Neural progenitor cell (in vitro differentiated cells): ENCODE measurements at regions not wholly inside any gene's neighbourhood (a gene's known extent, or its start where the extent isn't known, plus 50 kb on each side); places are given as distances from the start of the nearest gene placed in this dataset.

Source experiments
- DNase-seq: peaks from one replicate; pipeline ENCODE4 v3.0.0-alpha.2; 2016; ENCODE audit warnings: low spot score
- H2AFZ ChIP-seq: fragments of 200-600 bp; sonication (generic); replicated peaks from 2 replicates; pipeline ENCODE4 v1.6.1; 2016; ENCODE audit warnings: antibody characterized with exemption
- H3F3A ChIP-seq: fragments of 200-600 bp; sonication (generic); 2 replicates; pipeline ENCODE4 v1.6.1; 2016; ENCODE audit warnings: antibody characterized with exemption, low read depth
- H3K27ac ChIP-seq: fragments of 200-600 bp; sonication (generic); 2 replicates; pipeline ENCODE4 v1.5.1; 2016; ENCODE audit warnings: mild to moderate bottlenecking
- H3K27me3 ChIP-seq: fragments of 200-600 bp; sonication (generic); 2 replicates; pipeline ENCODE4 v1.6.1; 2016; ENCODE audit warnings: mild to moderate bottlenecking, moderate library complexity
- H3K36me3 ChIP-seq: fragments of 200-600 bp; sonication (generic); 2 replicates; pipeline ENCODE4 v1.5.1; 2016
- H3K4me1 ChIP-seq: fragments of 200-600 bp; sonication (generic); 2 replicates; pipeline ENCODE4 v1.6.1; 2016; ENCODE audit warnings: mixed run types
- H3K4me2 ChIP-seq: fragments of 200-600 bp; sonication (generic); 2 replicates; pipeline ENCODE4 v1.6.1; 2016
- H3K4me3 ChIP-seq: fragments of 200-600 bp; sonication (generic); 2 replicates; pipeline ENCODE4 v1.5.1; 2016
- H3K79me2 ChIP-seq: fragments of 200-600 bp; sonication (generic); 2 replicates; pipeline ENCODE4 v1.6.1; 2016; ENCODE audit warnings: low read depth
- H3K9ac ChIP-seq: fragments of 200-600 bp; sonication (generic); 2 replicates; pipeline ENCODE4 v1.6.1; 2016
- H3K9me3 ChIP-seq: fragments of 200-600 bp; sonication (generic); 2 replicates; pipeline ENCODE4 v1.5.1; 2016; ENCODE audit warnings: low read depth
- H4K20me1 ChIP-seq: fragments of 200-600 bp; sonication (generic); 2 replicates; pipeline ENCODE4 v1.6.1; 2016; ENCODE audit warnings: low read depth
- H3K27ac Mint-ChIP-seq: 3 replicates; pipeline ENCODE4 v1.8.0; 2021; ENCODE audit warnings: mixed read lengths
- H3K27me3 Mint-ChIP-seq: 2 replicates; pipeline ENCODE4 v1.8.0; 2022; ENCODE audit warnings: low read depth, mild to moderate bottlenecking, inconsistent platforms, moderate library complexity, mixed read lengths; ENCODE audit not compliant: insufficient read depth
- H3K36me3 Mint-ChIP-seq: 3 replicates; pipeline ENCODE4 v1.8.0; 2021; ENCODE audit warnings: mixed read lengths
- H3K4me1 Mint-ChIP-seq: 3 replicates; pipeline ENCODE4 v1.8.0; 2021; ENCODE audit warnings: mixed read lengths
- H3K4me3 Mint-ChIP-seq: 3 replicates; pipeline ENCODE4 v1.8.0; 2021; ENCODE audit warnings: mild to moderate bottlenecking, moderate library complexity, mixed read lengths
- H3K9me3 Mint-ChIP-seq: 3 replicates; pipeline ENCODE4 v1.8.0; 2020; ENCODE audit warnings: mixed read lengths
- EZH2 ChIP-seq: fragments of 200-600 bp; sonication (generic); IDR thresholded peaks from 2 replicates; pipeline ENCODE4 v1.6.1; 2017; ENCODE audit warnings: antibody characterized with exemption, mild to moderate bottlenecking, moderate library complexity
- EZH2phosphoT487 ChIP-seq: fragments of 200-600 bp; sonication (generic); IDR thresholded peaks from 2 replicates; pipeline ENCODE4 v1.6.1; 2017; ENCODE audit warnings: antibody characterized with exemption
- TF ChIP-seq, protein P1 (sequence below): fragments of 200-600 bp; sonication (generic); IDR thresholded peaks from 2 replicates; pipeline ENCODE4 v1.5.1; 2017; ENCODE audit warnings: antibody characterized with exemption, mild to moderate bottlenecking

DNA sequence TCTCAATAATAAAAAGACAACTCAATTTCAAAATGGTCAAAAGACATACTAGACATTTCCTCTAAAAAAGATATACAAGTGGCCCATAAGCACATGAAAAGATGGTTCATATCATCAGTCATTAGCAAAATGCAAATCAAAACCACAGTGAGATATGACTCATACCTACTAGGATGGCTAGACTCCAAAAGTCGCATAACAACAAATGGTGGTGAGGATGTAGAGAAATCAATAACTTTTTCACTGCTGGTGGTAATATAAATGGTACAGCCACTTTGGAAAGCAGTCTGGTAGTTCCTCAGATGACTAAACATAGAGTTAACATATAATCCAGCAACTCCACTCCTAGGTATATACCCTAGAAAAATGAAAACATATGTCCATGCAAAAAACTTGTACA lies 242.3 kb upstream of the NOL4 start:
- no peaks in the 10 kb centered on the region for H3K79me2 ChIP-seq
- no peak overlapping the region for H3K9ac ChIP-seq
- no peaks in the 10 kb centered on the region for H3K27me3 ChIP-seq
- peaks cover 6% of the 10 kb centered on the region for H3K27me3 Mint-ChIP-seq
- no peaks in the 10 kb centered on the region for H3K4me1 Mint-ChIP-seq
- H3K9me3 ChIP-seq = no peaks in the 10 kb centered on the region
- H3K27ac ChIP-seq = no peak overlapping the region
- DNase-seq = no peak
- no peak overlapping the region for H3K4me3 Mint-ChIP-seq
- no peak overlapping the region for H3K4me2 ChIP-seq
- no peak overlapping the region for H3K27ac Mint-ChIP-seq
- no peaks in the 10 kb centered on the region for H3K36me3 ChIP-seq
- H4K20me1 ChIP-seq = no peaks in the 10 kb centered on the region
- no peaks in the 10 kb centered on the region for H3F3A ChIP-seq
- H3K4me3 ChIP-seq = no peak overlapping the region
- no peak overlapping the region for H2AFZ ChIP-seq
- TF ChIP-seq EZH2 = no peak
- peaks cover 3% of the 10 kb centered on the region for H3K9me3 Mint-ChIP-seq
- H3K4me1 ChIP-seq = no peaks in the 10 kb centered on the region
- H3K36me3 Mint-ChIP-seq = no peaks in the 10 kb centered on the region

DNA sequence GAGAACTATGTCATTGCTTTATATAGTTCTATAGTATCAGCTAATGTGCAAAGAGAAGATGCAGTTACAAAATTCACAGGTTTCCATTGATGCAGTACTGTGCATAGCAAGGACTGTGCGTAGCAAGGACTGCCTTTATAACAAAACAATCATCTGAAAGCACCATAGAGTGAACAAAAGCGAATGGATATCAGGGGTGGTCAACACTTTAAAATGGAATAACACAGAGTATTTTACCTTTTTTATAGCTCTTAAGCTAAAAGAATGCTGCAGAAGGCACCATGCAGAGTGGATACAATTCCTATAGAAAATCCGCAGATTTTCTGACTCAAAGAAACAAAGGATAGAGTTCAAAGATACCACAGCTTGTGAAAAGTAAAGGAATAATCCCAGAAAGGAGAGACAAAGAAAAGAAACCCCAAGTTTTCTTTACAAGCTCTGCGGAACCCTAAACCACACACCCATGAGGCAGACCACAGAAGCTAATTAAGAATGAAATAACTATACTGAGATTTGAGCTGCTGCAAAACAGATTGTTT lies 229.9 kb upstream of the DTNA start:
- Mint-ChIP-seq H3K36me3 (no peaks in the 10 kb centered on the region), H3K4me3 (no peak overlapping the region), H3K27ac (no peak overlapping the region), H3K4me1 (peaks cover 8% of the 10 kb centered on the region), H3K27me3 (no peaks in the 10 kb centered on the region), H3K9me3 (no peaks in the 10 kb centered on the region)
- DNase-seq = peak; percentile 20
- no peaks in the 10 kb centered on the region for H3K27me3 ChIP-seq
- no peak overlapping the region for H3K27ac ChIP-seq
- H3K4me1 ChIP-seq = peaks cover 11% of the 10 kb centered on the region
- peaks cover 4% of the 10 kb centered on the region for H3F3A ChIP-seq
- H4K20me1 ChIP-seq = no peaks in the 10 kb centered on the region
- H3K4me3 ChIP-seq = no peak overlapping the region
- no peak overlapping the region for H2AFZ ChIP-seq
- TF ChIP-seq EZH2phosphoT487 (no peak), EZH2 (no peak)
- TF ChIP-seq, protein P1, sequence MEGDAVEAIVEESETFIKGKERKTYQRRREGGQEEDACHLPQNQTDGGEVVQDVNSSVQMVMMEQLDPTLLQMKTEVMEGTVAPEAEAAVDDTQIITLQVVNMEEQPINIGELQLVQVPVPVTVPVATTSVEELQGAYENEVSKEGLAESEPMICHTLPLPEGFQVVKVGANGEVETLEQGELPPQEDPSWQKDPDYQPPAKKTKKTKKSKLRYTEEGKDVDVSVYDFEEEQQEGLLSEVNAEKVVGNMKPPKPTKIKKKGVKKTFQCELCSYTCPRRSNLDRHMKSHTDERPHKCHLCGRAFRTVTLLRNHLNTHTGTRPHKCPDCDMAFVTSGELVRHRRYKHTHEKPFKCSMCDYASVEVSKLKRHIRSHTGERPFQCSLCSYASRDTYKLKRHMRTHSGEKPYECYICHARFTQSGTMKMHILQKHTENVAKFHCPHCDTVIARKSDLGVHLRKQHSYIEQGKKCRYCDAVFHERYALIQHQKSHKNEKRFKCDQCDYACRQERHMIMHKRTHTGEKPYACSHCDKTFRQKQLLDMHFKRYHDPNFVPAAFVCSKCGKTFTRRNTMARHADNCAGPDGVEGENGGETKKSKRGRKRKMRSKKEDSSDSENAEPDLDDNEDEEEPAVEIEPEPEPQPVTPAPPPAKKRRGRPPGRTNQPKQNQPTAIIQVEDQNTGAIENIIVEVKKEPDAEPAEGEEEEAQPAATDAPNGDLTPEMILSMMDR = no peak
- H3K36me3 ChIP-seq = no peaks in the 10 kb centered on the region
- H3K4me2 ChIP-seq = peak overlapping the region; percentile 19
- no peak overlapping the region for H3K9ac ChIP-seq
- no peaks in the 10 kb centered on the region for H3K9me3 ChIP-seq
- no peaks in the 10 kb centered on the region for H3K79me2 ChIP-seq

DNA sequence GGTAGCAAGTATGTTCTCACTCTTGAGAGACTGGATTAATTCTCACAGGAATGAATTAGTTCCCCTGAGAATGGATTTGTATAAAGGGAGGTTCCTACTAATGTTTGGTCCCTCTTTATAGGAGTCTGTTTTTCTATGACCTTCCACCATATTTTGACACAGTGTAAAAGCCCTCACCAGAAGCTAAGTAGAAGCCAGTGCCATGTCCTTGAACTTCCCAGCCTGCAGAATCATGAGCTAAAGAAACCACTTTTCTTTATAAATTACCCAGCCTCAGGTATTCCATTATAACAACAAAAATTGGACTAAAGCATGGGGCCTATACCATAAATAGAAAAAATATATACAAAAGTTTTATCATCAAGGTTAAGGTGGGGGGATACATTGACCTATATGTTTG lies 227.9 kb upstream of the DTNA start:
- H3K36me3 ChIP-seq = no peaks in the 10 kb centered on the region
- H3K27ac Mint-ChIP-seq = no peak overlapping the region
- H3K27me3 ChIP-seq = no peaks in the 10 kb centered on the region
- no peak overlapping the region for H3K4me3 ChIP-seq
- peaks cover 11% of the 10 kb centered on the region for H3K4me1 ChIP-seq
- H3K9ac ChIP-seq = no peak overlapping the region
- H3K4me1 Mint-ChIP-seq = peaks cover 8% of the 10 kb centered on the region
- H3K36me3 Mint-ChIP-seq = no peaks in the 10 kb centered on the region
- H4K20me1 ChIP-seq = no peaks in the 10 kb centered on the region
- TF ChIP-seq, protein P1 = no peak
- no peak for TF ChIP-seq EZH2phosphoT487
- no peak for TF ChIP-seq EZH2
- H3K27me3 Mint-ChIP-seq = no peaks in the 10 kb centered on the region
- no peak overlapping the region for H3K4me3 Mint-ChIP-seq
- no peak overlapping the region for H3K27ac ChIP-seq
- H3K79me2 ChIP-seq = no peaks in the 10 kb centered on the region
- H3F3A ChIP-seq = peaks cover 4% of the 10 kb centered on the region
- no peak overlapping the region for H2AFZ ChIP-seq
- H3K9me3 Mint-ChIP-seq = no peaks in the 10 kb centered on the region
- H3K9me3 ChIP-seq = no peaks in the 10 kb centered on the region
- H3K4me2 ChIP-seq = no peak overlapping the region
- DNase-seq = no peak

DNA sequence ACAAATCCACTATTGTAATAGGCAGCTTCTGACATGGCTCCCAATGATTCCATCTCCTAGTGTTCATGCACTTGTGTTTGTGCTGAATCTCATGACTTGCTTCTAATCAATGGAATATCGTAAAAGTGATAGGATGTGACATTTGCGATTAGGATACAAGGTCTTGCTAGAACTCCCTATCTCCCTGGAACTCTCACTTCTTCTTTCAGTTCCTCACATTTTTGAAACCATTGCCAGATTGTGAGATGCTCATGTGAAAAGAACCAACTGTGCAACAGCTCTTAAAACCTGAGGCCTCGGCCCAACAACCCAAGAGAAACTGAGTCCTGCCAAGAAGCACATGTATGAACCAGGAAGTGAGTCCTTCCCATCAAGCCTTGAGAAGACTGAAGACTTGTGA lies 226.9 kb upstream of the DTNA start:
- Mint-ChIP-seq H3K27me3 (no peaks in the 10 kb centered on the region), H3K36me3 (no peaks in the 10 kb centered on the region), H3K4me1 (peaks cover 8% of the 10 kb centered on the region), H3K4me3 (no peak overlapping the region), H3K9me3 (no peaks in the 10 kb centered on the region), H3K27ac (no peak overlapping the region)
- H3K4me2 ChIP-seq = no peak overlapping the region
- H3F3A ChIP-seq = peaks cover 4% of the 10 kb centered on the region
- no peak for DNase-seq
- H3K27me3 ChIP-seq = no peaks in the 10 kb centered on the region
- H4K20me1 ChIP-seq = no peaks in the 10 kb centered on the region
- TF ChIP-seq EZH2 (no peak), EZH2phosphoT487 (no peak)
- TF ChIP-seq, protein P1 = no peak
- H3K4me3 ChIP-seq = no peak overlapping the region
- H3K9me3 ChIP-seq = no peaks in the 10 kb centered on the region
- H2AFZ ChIP-seq = no peak overlapping the region
- no peaks in the 10 kb centered on the region for H3K79me2 ChIP-seq
- H3K9ac ChIP-seq = no peak overlapping the region
- no peak overlapping the region for H3K27ac ChIP-seq
- H3K36me3 ChIP-seq = no peaks in the 10 kb centered on the region
- H3K4me1 ChIP-seq = peaks cover 11% of the 10 kb centered on the region
